ENCODE measurements at regions not wholly inside any gene's neighbourhood (a gene's known extent, or its start where the extent isn't known, plus 50 kb on each side); places are given as distances from the start of the nearest gene placed in this dataset.
"Not testable (repeated sequence)": the region's sequence is repeated elsewhere in the genome, so short reads cannot be mapped to it uniquely, and the experiment has no call there.

DNA sequence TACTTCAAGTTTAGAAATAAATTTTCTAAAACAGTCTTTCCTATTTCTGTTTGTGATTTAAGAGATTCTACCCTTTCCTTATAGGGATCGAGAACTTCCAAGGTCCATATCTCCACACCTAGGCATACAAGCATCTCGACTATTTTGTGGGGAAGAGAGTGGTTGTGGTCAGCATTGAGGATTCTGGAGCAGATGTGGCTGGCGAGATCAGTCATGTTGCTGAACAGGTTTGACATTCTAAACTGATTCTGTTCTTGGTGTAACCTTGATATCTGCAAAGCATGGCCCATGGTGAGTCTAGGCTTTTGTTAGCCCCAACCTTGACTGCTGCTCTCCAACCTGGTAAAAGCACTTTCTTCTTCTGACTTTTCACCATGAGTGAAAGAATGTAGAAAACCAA, 167.6 kb upstream of the POGK start:
- Histone ChIP-seq H3K4me1 (ENCODE audit: control insufficient read depth, insufficient read depth, low read length, poor library complexity, severe bottlenecking) (no peaks in the 10 kb centered on the region), H3K9me3 (ENCODE audit: control insufficient read depth, low read length) (no peaks in the 10 kb centered on the region), H3K27ac (ENCODE audit: low read depth, low read length, severe bottlenecking) (no peak overlapping the region), H3K4me3 (ENCODE audit: extremely low read depth, insufficient read depth, low read length, poor library complexity, severe bottlenecking) (no peak overlapping the region), H3K36me3 (ENCODE audit: control insufficient read depth, insufficient read depth, low read length) (no peaks in the 10 kb centered on the region)
- WGBS, 2 experiments (ENCODE audit: insufficient coverage in 2 of 2), result 71 to 100% methylated on average over 1 of the region's 3 CpGs

GRCh38 chr1:166673722-166674121, 165.6 kb upstream of the POGK start:
- no peaks in the 10 kb centered on the region for H3K4me1 ChIP-seq (ENCODE audit: control insufficient read depth, insufficient read depth, low read length, poor library complexity, severe bottlenecking)
- 49 to 90% methylated on average over 2 of the region's 2 CpGs for WGBS, 2 experiments (ENCODE audit: insufficient coverage in 2 of 2)
- no peaks in the 10 kb centered on the region for H3K36me3 ChIP-seq (ENCODE audit: control insufficient read depth, insufficient read depth, low read length)
- no peak overlapping the region for H3K27ac ChIP-seq (ENCODE audit: low read depth, low read length, severe bottlenecking)
- no peak overlapping the region for H3K4me3 ChIP-seq (ENCODE audit: extremely low read depth, insufficient read depth, low read length, poor library complexity, severe bottlenecking)
- H3K9me3 ChIP-seq (ENCODE audit: control insufficient read depth, low read length), result no peaks in the 10 kb centered on the region

DNA sequence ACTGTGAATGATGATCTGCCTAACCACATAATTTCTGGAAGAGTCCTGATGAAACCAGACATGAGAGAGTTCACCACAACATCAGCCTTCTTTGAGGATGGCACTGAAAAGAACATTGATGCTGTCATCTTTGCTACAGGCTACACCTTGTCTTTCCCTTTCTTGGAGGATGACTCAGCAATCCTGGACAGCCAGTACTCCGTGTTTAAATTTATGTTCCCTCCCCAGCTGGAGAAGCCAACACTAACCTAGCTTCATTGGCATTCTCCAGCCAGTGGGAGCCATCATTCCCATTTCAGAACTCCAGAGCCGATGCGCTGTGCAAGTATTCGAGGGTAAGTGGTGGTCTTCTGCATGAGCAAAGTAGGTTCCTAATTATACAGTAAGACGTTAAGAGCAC, 164.1 kb upstream of the POGK start:
- Histone ChIP-seq H3K27ac (ENCODE audit: low read depth, low read length, severe bottlenecking) (no peak overlapping the region), H3K4me3 (ENCODE audit: extremely low read depth, insufficient read depth, low read length, poor library complexity, severe bottlenecking) (no peak overlapping the region), H3K36me3 (ENCODE audit: control insufficient read depth, insufficient read depth, low read length) (no peaks in the 10 kb centered on the region), H3K9me3 (ENCODE audit: control insufficient read depth, low read length) (no peaks in the 10 kb centered on the region), H3K4me1 (ENCODE audit: control insufficient read depth, insufficient read depth, low read length, poor library complexity, severe bottlenecking) (no peaks in the 10 kb centered on the region)
- WGBS, 2 experiments (ENCODE audit: insufficient coverage in 2 of 2), result 88 to 92% methylated on average over 3 to 4 of the region's 5 CpGs

- no peak overlapping the region for H3K27ac ChIP-seq (ENCODE audit: low read depth, low read length, severe bottlenecking)
- no peaks in the 10 kb centered on the region for H3K9me3 ChIP-seq (ENCODE audit: control insufficient read depth, low read length)
- no peaks in the 10 kb centered on the region for H3K4me1 ChIP-seq (ENCODE audit: control insufficient read depth, insufficient read depth, low read length, poor library complexity, severe bottlenecking)
- H3K4me3 ChIP-seq (ENCODE audit: extremely low read depth, insufficient read depth, low read length, poor library complexity, severe bottlenecking), result no peak overlapping the region
- no peaks in the 10 kb centered on the region for H3K36me3 ChIP-seq (ENCODE audit: control insufficient read depth, insufficient read depth, low read length)
Measured at GRCh38 chr1:166676981-166677380, 162.3 kb upstream of the POGK start.

DNA sequence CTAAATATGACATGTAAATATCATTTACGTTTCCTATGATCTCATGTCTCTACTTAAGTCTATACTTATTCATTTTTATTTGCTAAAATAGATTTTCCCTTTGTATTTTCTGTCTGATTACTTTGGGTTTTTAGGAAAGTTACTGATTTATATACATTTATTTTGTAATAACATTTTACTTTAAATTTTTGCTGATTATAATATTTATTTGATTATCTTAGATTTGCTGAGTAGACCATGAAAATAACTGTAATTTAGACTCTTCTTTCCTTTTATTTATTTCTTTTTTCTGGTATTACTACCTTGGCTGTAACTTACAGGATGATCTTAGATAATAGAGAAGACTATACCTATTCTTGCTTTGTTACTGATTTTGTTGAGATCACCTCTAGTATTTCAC, 159.9 kb upstream of the POGK start:
- Histone ChIP-seq H3K36me3 (ENCODE audit: control insufficient read depth, insufficient read depth, low read length) (no peaks in the 10 kb centered on the region), H3K4me1 (ENCODE audit: control insufficient read depth, insufficient read depth, low read length, poor library complexity, severe bottlenecking) (no peaks in the 10 kb centered on the region), H3K4me3 (ENCODE audit: extremely low read depth, insufficient read depth, low read length, poor library complexity, severe bottlenecking) (no peak overlapping the region), H3K27ac (ENCODE audit: low read depth, low read length, severe bottlenecking) (no peak overlapping the region), H3K9me3 (ENCODE audit: control insufficient read depth, low read length) (no peaks in the 10 kb centered on the region)
- WGBS, 2 experiments (ENCODE audit: insufficient coverage in 2 of 2), result no CpG with 5 or more reads among the region's 1 CpG

DNA sequence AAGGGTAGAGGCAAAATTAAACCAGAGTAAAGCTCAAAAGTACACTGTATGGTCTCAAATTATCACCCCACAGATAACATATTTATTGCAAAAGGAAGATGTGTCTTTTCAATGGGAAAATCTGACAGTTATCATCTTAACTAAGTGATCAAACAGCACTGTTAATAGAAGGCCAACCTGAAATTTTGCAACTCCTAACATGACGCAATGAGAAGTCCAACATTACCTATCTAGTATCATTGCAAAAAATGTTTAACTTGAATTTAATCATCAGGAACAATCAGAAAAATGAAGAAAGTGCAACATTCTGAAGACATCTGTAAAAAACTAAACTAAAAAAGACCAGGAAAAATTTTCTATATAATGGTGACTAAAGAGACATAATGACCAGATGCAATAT, 156.7 kb upstream of the POGK start:
- no peaks in the 10 kb centered on the region for H3K9me3 ChIP-seq (ENCODE audit: control insufficient read depth, low read length)
- no peak overlapping the region for H3K27ac ChIP-seq (ENCODE audit: low read depth, low read length, severe bottlenecking)
- H3K36me3 ChIP-seq (ENCODE audit: control insufficient read depth, insufficient read depth, low read length), result no peaks in the 10 kb centered on the region
- WGBS, 2 experiments (ENCODE audit: insufficient coverage in 2 of 2), result no CpG with 5 or more reads among the region's 1 CpG
- no peaks in the 10 kb centered on the region for H3K4me1 ChIP-seq (ENCODE audit: control insufficient read depth, insufficient read depth, low read length, poor library complexity, severe bottlenecking)
- H3K4me3 ChIP-seq (ENCODE audit: extremely low read depth, insufficient read depth, low read length, poor library complexity, severe bottlenecking), result no peak overlapping the region

GRCh38 chr1:166684669-166685068, 154.6 kb upstream of the POGK start:
- not testable (repeated sequence) for H3K36me3 ChIP-seq (ENCODE audit: control insufficient read depth, insufficient read depth, low read length); H3K27ac ChIP-seq (ENCODE audit: low read depth, low read length, severe bottlenecking); H3K4me3 ChIP-seq (ENCODE audit: extremely low read depth, insufficient read depth, low read length, poor library complexity, severe bottlenecking); H3K9me3 ChIP-seq (ENCODE audit: control insufficient read depth, low read length); H3K4me1 ChIP-seq (ENCODE audit: control insufficient read depth, insufficient read depth, low read length, poor library complexity, severe bottlenecking)

DNA sequence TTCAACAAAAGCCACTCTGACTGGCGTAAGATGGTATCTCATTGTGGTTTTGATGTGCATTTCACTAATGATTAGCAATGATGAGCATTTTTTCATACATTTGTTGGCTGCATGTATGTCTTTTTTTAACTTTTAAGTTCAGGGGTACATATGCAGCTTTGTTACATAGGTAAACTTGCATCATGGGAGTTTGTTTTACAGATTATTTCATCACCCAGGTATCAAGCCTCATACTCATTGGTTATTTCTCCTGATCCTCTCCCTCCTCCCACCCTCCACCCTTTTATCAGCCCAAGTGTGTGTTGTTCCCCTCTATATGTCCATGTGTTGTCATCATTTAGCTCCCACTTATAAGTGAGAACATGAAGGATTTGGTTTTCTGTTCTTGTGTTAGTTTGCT, 154.1 kb upstream of the POGK start:
- Histone ChIP-seq H3K9me3 (ENCODE audit: control insufficient read depth, low read length) (no peaks in the 10 kb centered on the region), H3K4me1 (ENCODE audit: control insufficient read depth, insufficient read depth, low read length, poor library complexity, severe bottlenecking) (no peaks in the 10 kb centered on the region), H3K4me3 (ENCODE audit: extremely low read depth, insufficient read depth, low read length, poor library complexity, severe bottlenecking) (no peak overlapping the region), H3K36me3 (ENCODE audit: control insufficient read depth, insufficient read depth, low read length) (no peaks in the 10 kb centered on the region), H3K27ac (ENCODE audit: low read depth, low read length, severe bottlenecking) (no peak overlapping the region)
- WGBS, 2 experiments (ENCODE audit: insufficient coverage in 2 of 2), result 71% methylated on average over 1 of the region's 1 CpG; no CpG with 5 or more reads in 1 of the 2 experiments

DNA sequence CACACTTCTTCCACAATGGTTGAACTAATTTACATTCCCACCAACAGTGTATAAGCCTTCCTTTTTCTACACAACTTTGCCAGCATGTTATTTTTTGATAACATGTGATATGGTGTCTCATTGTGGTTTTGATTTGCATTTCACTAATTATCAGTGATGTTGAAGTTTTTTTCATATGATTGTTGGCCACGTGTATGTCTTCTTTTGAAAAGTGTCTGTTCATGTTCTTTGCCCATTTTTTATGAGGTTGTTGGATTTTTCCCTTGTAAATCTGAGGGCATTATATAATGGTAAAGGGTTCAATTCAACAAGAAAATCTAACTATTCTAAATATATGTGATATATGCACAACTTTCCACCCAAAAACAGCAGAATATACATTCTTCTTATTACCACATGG, 153.4 kb upstream of the POGK start:
- no CpG with 5 or more reads among the region's 1 CpG for WGBS, 2 experiments (ENCODE audit: insufficient coverage in 2 of 2)

DNA sequence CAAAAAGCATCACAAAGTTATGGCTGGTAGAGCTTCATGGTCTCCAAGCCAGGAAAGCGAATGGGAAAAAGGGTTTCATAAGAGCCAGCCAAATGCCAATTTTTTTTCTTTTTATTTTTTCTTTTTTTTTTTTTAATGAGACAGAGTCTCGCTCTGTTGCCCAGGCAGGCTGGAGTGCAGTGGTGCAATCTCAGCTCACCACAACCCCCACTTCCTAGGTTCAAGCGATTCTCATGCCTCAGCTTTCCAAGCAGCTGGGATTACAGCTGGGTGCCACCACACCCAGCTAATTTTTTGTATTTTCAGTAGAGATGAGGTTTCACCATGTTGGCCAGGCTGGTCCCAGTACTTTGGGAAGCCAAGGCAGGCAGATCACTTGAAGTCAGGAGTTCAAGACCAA, 148.7 kb upstream of the POGK start:
- WGBS, 2 experiments (ENCODE audit: insufficient coverage in 2 of 2), result 100% methylated on average over 2 of the region's 3 CpGs; no CpG with 5 or more reads in 1 of the 2 experiments
- not testable (repeated sequence) for H3K27ac ChIP-seq (ENCODE audit: low read depth, low read length, severe bottlenecking); H3K9me3 ChIP-seq (ENCODE audit: control insufficient read depth, low read length)

More for the DNA sequence above, 153.4 kb upstream of the POGK start:
- not testable (repeated sequence) for H3K4me3 ChIP-seq (ENCODE audit: extremely low read depth, insufficient read depth, low read length, poor library complexity, severe bottlenecking); H3K9me3 ChIP-seq (ENCODE audit: control insufficient read depth, low read length); H3K36me3 ChIP-seq (ENCODE audit: control insufficient read depth, insufficient read depth, low read length); H3K27ac ChIP-seq (ENCODE audit: low read depth, low read length, severe bottlenecking); H3K4me1 ChIP-seq (ENCODE audit: control insufficient read depth, insufficient read depth, low read length, poor library complexity, severe bottlenecking)

DNA sequence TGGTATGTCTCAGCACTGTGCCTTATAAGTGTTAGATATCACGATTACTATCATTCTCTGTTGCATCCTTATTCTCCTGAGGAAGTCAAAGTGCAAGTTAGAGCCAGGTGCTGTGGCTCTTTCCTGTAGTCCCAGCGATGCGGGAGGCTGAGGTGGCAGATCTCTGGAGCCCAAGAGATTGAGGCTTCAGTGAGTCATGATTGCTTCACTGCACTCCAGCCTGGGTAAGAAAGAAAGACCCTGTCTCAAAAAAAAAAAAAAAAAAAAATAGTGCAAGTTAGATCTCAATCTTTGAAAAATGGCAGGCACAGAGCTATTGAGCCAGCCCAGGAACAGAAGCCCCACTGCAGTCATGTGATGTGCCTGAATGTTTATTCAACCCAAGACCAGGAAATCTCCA, 147.8 kb upstream of the POGK start:
- Histone ChIP-seq H3K9me3 (ENCODE audit: control insufficient read depth, low read length) (no peaks in the 10 kb centered on the region), H3K4me3 (ENCODE audit: extremely low read depth, insufficient read depth, low read length, poor library complexity, severe bottlenecking) (no peak overlapping the region), H3K4me1 (ENCODE audit: control insufficient read depth, insufficient read depth, low read length, poor library complexity, severe bottlenecking) (no peaks in the 10 kb centered on the region), H3K36me3 (ENCODE audit: control insufficient read depth, insufficient read depth, low read length) (no peaks in the 10 kb centered on the region), H3K27ac (ENCODE audit: low read depth, low read length, severe bottlenecking) (no peak overlapping the region)
- WGBS, 2 experiments (ENCODE audit: insufficient coverage in 2 of 2), result 92 to 100% methylated on average over 2 of the region's 3 CpGs

More for the DNA sequence above, 148.7 kb upstream of the POGK start:
- H3K4me1 ChIP-seq (ENCODE audit: control insufficient read depth, insufficient read depth, low read length, poor library complexity, severe bottlenecking); H3K4me3 ChIP-seq (ENCODE audit: extremely low read depth, insufficient read depth, low read length, poor library complexity, severe bottlenecking); H3K36me3 ChIP-seq (ENCODE audit: control insufficient read depth, insufficient read depth, low read length): not testable (repeated sequence)

DNA sequence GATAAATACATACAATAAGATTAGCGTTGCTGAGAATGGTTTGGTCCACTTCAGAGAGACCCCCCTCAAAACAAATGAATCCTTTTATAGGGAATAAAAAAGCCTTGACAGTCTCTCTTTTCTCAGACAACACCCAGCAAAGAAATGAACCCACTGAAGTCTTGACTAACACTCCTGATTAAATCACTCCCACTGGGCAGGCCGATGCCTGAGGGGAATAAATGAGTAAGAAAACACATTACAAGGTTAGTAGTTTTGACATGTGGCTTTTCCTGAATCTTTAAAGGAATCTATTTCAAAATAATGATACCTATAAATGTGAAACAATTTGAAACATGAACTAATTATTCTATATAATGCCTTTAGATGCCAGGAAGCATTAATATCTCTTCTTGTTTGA, 146.9 kb upstream of the POGK start:
- Histone ChIP-seq H3K4me1 (ENCODE audit: control insufficient read depth, insufficient read depth, low read length, poor library complexity, severe bottlenecking) (no peaks in the 10 kb centered on the region), H3K4me3 (ENCODE audit: extremely low read depth, insufficient read depth, low read length, poor library complexity, severe bottlenecking) (no peak overlapping the region), H3K27ac (ENCODE audit: low read depth, low read length, severe bottlenecking) (no peak overlapping the region), H3K9me3 (ENCODE audit: control insufficient read depth, low read length) (no peaks in the 10 kb centered on the region), H3K36me3 (ENCODE audit: control insufficient read depth, insufficient read depth, low read length) (no peaks in the 10 kb centered on the region)
- no CpG with 5 or more reads among the region's 2 CpGs for WGBS, 2 experiments (ENCODE audit: insufficient coverage in 2 of 2)

Measured in mesodermal cell (in vitro differentiated cells).